OCI-LY7 (cell line): ENCODE measurements at regions not wholly inside any gene's neighbourhood (a gene's known extent, or its start where the extent isn't known, plus 50 kb on each side); places are given as distances from the start of the nearest gene placed in this dataset.

Experiments used
- BruUV-seq: library from RNA; stranded (reverse); fragments of 400-500 nt; replicated peaks from 2 replicates; lab custom pipeline; 2021; lab: Mats Ljungman, UMichigan
- CTCF ChIA-PET: fragments of 300-600 bp; sonication (Branson Sonifier 250); formaldehyde crosslinking; loops from one replicate; lab custom pipeline; 2022; ENCODE audit warnings: antibody characterized with exemption; ENCODE audit not compliant: unreplicated experiment; lab: Charles Lee
- POLR2A ChIA-PET: fragments of 300-600 bp; sonication (Branson Sonifier 250); formaldehyde crosslinking; loops from one replicate; lab custom pipeline; 2022; ENCODE audit warnings: antibody characterized with exemption; lab: Charles Lee
- DNase-seq: peaks from one replicate; pipeline ENCODE4 v3.0.0-alpha.2; 2015; ENCODE audit warnings: low spot score
- H2AFZ ChIP-seq: fragments of 200-600 bp; sonication (generic), shearing (Covaris generic); 2 replicates; pipeline ENCODE4 v1.6.1; 2014; ENCODE audit warnings: mild to moderate bottlenecking, antibody characterized with exemption, low read length, moderate library complexity
- H3K27ac ChIP-seq: fragments of 200-600 bp; sonication (generic); 2 replicates; pipeline ENCODE4 v1.5.1; 2014; ENCODE audit warnings: mixed run types, low read depth, mild to moderate bottlenecking, moderate library complexity, low read length, inconsistent platforms; ENCODE audit not compliant: poor library complexity, severe bottlenecking
- H3K36me3 ChIP-seq: fragments of 200-600 bp; sonication (generic); 2 replicates; pipeline ENCODE4 v1.6.1; 2014; ENCODE audit warnings: mild to moderate bottlenecking, antibody characterized with exemption, low read length, moderate library complexity, mixed read lengths; ENCODE audit not compliant: insufficient read depth
- H3K4me1 ChIP-seq: fragments of 200-600 bp; sonication (generic); 2 replicates; pipeline ENCODE4 v1.5.1; 2014; ENCODE audit warnings: mild to moderate bottlenecking, low read length; ENCODE audit not compliant: insufficient read depth, poor library complexity, severe bottlenecking
- H3K4me2 ChIP-seq: fragments of 200-600 bp; sonication (generic); 2 replicates; pipeline ENCODE4 v1.6.1; 2014; ENCODE audit warnings: mild to moderate bottlenecking, low read length
- H3K4me3 ChIP-seq: fragments of 200-600 bp; sonication (generic); 2 replicates; pipeline ENCODE4 v1.5.1; 2014; ENCODE audit warnings: mild to moderate bottlenecking, low read depth, low read length; ENCODE audit not compliant: poor library complexity, severe bottlenecking
- H3K79me2 ChIP-seq: fragments of 200-600 bp; sonication (generic); 2 replicates; pipeline ENCODE4 v1.6.1; 2016; ENCODE audit warnings: low read depth, mild to moderate bottlenecking, low read length, moderate library complexity, mixed read lengths; ENCODE audit not compliant: insufficient read depth
- H3K9me2 ChIP-seq: fragments of 200-600 bp; sonication (generic); 2 replicates; pipeline ENCODE4 v1.6.1; 2016; ENCODE audit warnings: mild to moderate bottlenecking, low read length, mixed read lengths; ENCODE audit not compliant: insufficient read depth
- H3K9me3 ChIP-seq: fragments of 200-600 bp; sonication (generic); 2 replicates; pipeline ENCODE4 v1.6.1; 2014; ENCODE audit warnings: mild to moderate bottlenecking, mixed run types, low read length, mixed read lengths
- H4K20me1 ChIP-seq: fragments of 200-600 bp; sonication (generic); 2 replicates; pipeline ENCODE4 v1.6.1; 2014; ENCODE audit warnings: mild to moderate bottlenecking, antibody characterized with exemption, low read length, moderate library complexity, mixed read lengths; ENCODE audit not compliant: insufficient read depth
- EZH2phosphoT487 ChIP-seq: fragments of 200-600 bp; sonication (generic); IDR thresholded peaks from 2 replicates; pipeline ENCODE4 v1.6.1; 2018; ENCODE audit warnings: low read depth, borderline replicate concordance, mild to moderate bottlenecking, mixed run types, antibody characterized with exemption, low read length, moderate library complexity, mixed read lengths
- intact Hi-C: fragments of 100-400 bp; cut with micrococcal nuclease; formaldehyde crosslinking; loops from one replicate; pipeline ENCODE4 v1.10.0; 2022; ENCODE audit not compliant: unreplicated experiment
- TF ChIP-seq, protein P1 (sequence below): fragments of 200-600 bp; sonication (generic); conservative IDR thresholded peaks from 2 replicates; pipeline ENCODE4 v1.5.1; 2014; ENCODE audit warnings: mild to moderate bottlenecking, antibody characterized with exemption, low read length, moderate library complexity, mixed read lengths

DNA sequence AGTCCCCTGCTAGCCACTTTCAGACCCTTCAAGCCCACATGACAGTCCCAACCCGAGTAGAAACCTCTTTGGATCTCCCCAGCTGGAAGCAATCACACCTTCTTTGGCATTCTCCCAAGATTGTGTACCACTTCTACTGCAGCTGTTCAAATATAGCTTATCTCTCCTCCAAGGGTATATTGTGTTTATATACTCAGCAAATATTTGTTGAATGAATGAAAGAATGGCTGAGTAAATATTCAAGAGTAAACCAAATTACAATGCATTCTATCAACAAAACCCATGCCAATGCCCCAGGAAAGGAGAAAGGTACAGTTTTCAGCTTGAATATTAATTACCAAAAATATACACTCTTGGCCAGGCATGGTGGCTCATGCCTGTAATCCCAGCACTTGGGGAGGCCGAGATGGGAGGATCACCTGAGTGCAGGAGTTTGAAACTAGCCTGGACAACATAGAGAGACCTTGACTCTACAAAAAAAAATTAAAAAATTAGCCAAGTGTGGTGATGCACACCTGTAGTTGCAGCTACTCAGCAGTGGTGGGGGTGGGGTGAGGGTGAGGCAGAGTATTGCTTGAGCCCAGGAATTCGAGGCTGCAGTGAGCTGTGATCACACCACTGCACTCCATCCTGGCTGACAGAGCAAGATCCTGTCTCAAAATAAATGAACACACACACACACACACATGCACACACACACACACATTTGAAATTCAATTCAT, 68.5 kb downstream of the NIBAN1 start:
- Histone ChIP-seq H3K9me3 (no peaks in the 10 kb centered on the region), H3K9me2 (no peaks in the 10 kb centered on the region), H3K4me2 (no peak overlapping the region), H4K20me1 (no peaks in the 10 kb centered on the region), H3K79me2 (no peaks in the 10 kb centered on the region), H3K4me3 (no peak overlapping the region), H3K27ac (no peak overlapping the region), H2AFZ (no peak overlapping the region), H3K36me3 (no peaks in the 10 kb centered on the region), H3K4me1 (no peaks in the 10 kb centered on the region)
- ChIA-PET CTCF (no interaction called here), POLR2A (no interaction called here)
- intact Hi-C loops = no loop called here
- DNase-seq = no peak
- TF ChIP-seq, protein P1, sequence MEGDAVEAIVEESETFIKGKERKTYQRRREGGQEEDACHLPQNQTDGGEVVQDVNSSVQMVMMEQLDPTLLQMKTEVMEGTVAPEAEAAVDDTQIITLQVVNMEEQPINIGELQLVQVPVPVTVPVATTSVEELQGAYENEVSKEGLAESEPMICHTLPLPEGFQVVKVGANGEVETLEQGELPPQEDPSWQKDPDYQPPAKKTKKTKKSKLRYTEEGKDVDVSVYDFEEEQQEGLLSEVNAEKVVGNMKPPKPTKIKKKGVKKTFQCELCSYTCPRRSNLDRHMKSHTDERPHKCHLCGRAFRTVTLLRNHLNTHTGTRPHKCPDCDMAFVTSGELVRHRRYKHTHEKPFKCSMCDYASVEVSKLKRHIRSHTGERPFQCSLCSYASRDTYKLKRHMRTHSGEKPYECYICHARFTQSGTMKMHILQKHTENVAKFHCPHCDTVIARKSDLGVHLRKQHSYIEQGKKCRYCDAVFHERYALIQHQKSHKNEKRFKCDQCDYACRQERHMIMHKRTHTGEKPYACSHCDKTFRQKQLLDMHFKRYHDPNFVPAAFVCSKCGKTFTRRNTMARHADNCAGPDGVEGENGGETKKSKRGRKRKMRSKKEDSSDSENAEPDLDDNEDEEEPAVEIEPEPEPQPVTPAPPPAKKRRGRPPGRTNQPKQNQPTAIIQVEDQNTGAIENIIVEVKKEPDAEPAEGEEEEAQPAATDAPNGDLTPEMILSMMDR = no peak
- TF ChIP-seq EZH2phosphoT487 = no peak
- no TSS peak for BruUV-seq

DNA sequence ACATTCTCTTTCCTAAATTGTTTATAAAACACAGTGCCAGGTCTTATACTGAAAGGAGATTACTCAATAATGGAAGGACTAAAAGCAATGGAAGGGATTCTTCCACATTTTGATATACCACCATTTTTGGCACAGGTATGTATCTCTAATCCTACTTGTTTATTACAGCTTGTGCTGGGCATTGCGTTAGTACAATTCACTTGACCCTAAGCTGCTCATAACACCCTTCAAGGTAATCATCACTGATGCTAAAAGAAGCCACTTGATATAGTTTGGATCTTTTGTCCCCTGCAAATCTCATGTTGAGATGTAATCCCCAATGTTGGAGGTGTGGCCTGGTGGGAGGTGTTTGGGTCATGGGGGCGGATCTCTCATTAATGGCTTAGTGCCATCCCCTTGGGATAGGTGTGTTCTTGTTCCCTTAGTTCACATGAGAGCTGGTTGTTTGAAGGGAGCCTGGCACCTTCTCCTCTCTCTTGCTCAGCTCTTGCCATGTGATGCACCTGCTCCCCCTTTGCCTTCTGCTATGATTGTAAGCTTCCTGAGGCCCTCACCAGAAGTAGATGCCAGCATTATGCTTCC, 71.1 kb downstream of the NIBAN1 start:
- no peaks in the 10 kb centered on the region for H3K79me2 ChIP-seq
- H3K4me3 ChIP-seq = no peak overlapping the region
- no TSS peak for BruUV-seq
- H3K27ac ChIP-seq = no peak overlapping the region
- no peaks in the 10 kb centered on the region for H3K9me3 ChIP-seq
- no peak for DNase-seq
- ChIA-PET POLR2A (interaction anchor here (0.7 kb wide), 3 partner anchors 16 to 931 kb away, joined by 3 to 6 read pairs (median 4); no protein-coding TSS in a partner anchor), CTCF (no interaction called here)
- H3K4me1 ChIP-seq = no peaks in the 10 kb centered on the region
- no peaks in the 10 kb centered on the region for H3K36me3 ChIP-seq
- H2AFZ ChIP-seq = no peak overlapping the region
- intact Hi-C loops = no loop called here
- H4K20me1 ChIP-seq = no peaks in the 10 kb centered on the region
- H3K4me2 ChIP-seq = no peak overlapping the region
- H3K9me2 ChIP-seq = no peaks in the 10 kb centered on the region
- TF ChIP-seq, protein P1 = no peak
- TF ChIP-seq EZH2phosphoT487 = no peak

DNA sequence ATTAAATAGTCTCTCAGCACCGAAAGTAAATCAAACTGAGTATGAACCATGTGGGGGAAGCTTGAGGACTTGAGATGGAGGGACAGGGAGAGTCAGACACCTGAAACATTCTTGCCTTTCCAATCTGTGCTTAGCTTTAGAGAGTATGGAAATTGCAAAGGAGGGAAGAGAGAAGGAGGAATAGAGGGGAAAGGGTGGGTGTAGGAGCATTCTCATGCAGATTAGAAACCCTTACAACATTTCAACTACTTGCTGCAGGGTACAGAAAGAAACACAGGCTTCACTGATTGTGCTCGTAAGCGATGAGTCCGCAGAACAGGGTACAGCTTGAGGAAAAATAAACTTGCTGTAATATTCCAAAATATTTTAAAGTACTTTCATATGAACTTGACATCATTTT, 73.8 kb downstream of the NIBAN1 start:
- Histone ChIP-seq H3K4me2 (no peak overlapping the region), H3K9me2 (no peaks in the 10 kb centered on the region), H2AFZ (no peak overlapping the region), H3K4me1 (no peaks in the 10 kb centered on the region), H3K79me2 (no peaks in the 10 kb centered on the region), H4K20me1 (no peaks in the 10 kb centered on the region), H3K27ac (no peak overlapping the region), H3K36me3 (no peaks in the 10 kb centered on the region), H3K9me3 (no peaks in the 10 kb centered on the region), H3K4me3 (no peak overlapping the region)
- BruUV-seq = no TSS peak
- ChIA-PET POLR2A (interaction anchor here (0.6 to 1.3 kb wide), 3 partner anchors 11 to 1910 kb away, joined by 3 to 4 read pairs (median 4); no protein-coding TSS in a partner anchor), CTCF (no interaction called here)
- TF ChIP-seq, protein P1 = no peak
- TF ChIP-seq EZH2phosphoT487 = no peak
- DNase-seq = no peak
- intact Hi-C loops = no loop called here
